Nephron progenitor cell (in vitro differentiated cells): ENCODE measurements at regions not wholly inside any gene's neighbourhood (a gene's known extent, or its start where the extent isn't known, plus 50 kb on each side); places are given as distances from the start of the nearest gene placed in this dataset.
"Not testable (repeated sequence)": the region's sequence is repeated elsewhere in the genome, so short reads cannot be mapped to it uniquely, and the experiment has no call there.

Experiments used
- DNase-seq: peaks from one replicate; pipeline ENCODE4 v3.0.0; 2021
- H3K27ac Mint-ChIP-seq: 2 replicates; pipeline ENCODE4 v1.8.0; 2021; ENCODE audit warnings: mild to moderate bottlenecking, moderate library complexity, mixed read lengths
- H3K27me3 Mint-ChIP-seq: 2 replicates; pipeline ENCODE4 v1.8.0; 2021; ENCODE audit warnings: mild to moderate bottlenecking, low read depth, mixed read lengths; ENCODE audit not compliant: poor library complexity
- H3K36me3 Mint-ChIP-seq: 2 replicates; pipeline ENCODE4 v1.8.0; 2021; ENCODE audit warnings: low read depth, mixed read lengths
- H3K4me1 Mint-ChIP-seq: 2 replicates; pipeline ENCODE4 v1.8.0; 2021; ENCODE audit warnings: mixed read lengths
- H3K4me3 Mint-ChIP-seq: 2 replicates; pipeline ENCODE4 v1.8.0; 2021; ENCODE audit warnings: mild to moderate bottlenecking, moderate library complexity, mixed read lengths
- H3K9me3 Mint-ChIP-seq: 2 replicates; pipeline ENCODE4 v1.8.0; 2021; ENCODE audit warnings: mild to moderate bottlenecking, moderate library complexity, mixed read lengths
- TF ChIP-seq, protein P1 (sequence below): fragments of 200-600 bp; sonication (generic); IDR thresholded peaks from 2 replicates; pipeline ENCODE4 v1.5.0; 2021; ENCODE audit warnings: antibody characterized with exemption

DNA sequence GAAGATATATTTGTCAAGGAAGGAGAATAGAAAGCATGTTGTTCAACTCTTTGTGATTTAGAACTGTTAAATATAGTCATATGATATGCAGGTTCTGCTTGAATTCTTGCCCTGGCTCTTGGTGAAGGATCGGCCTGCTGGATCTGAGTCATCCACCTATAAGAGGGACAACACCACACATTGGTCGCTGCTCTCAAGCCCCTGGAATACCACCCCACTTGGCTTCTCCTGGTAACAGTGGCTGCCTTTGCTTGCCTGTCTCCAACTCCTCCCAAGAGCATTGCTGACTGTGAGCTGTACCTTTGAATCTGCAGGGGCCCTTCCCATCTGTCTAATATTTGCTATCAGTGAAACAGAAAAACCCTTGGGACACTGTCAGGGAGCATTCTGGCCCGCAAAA, 78.9 kb upstream of the DGKG start:
- H3K4me3 Mint-ChIP-seq = no peak overlapping the region
- peaks cover 6% of the 10 kb centered on the region for H3K27me3 Mint-ChIP-seq
- no peaks in the 10 kb centered on the region for H3K36me3 Mint-ChIP-seq
- DNase-seq = no peak
- TF ChIP-seq, protein P1, sequence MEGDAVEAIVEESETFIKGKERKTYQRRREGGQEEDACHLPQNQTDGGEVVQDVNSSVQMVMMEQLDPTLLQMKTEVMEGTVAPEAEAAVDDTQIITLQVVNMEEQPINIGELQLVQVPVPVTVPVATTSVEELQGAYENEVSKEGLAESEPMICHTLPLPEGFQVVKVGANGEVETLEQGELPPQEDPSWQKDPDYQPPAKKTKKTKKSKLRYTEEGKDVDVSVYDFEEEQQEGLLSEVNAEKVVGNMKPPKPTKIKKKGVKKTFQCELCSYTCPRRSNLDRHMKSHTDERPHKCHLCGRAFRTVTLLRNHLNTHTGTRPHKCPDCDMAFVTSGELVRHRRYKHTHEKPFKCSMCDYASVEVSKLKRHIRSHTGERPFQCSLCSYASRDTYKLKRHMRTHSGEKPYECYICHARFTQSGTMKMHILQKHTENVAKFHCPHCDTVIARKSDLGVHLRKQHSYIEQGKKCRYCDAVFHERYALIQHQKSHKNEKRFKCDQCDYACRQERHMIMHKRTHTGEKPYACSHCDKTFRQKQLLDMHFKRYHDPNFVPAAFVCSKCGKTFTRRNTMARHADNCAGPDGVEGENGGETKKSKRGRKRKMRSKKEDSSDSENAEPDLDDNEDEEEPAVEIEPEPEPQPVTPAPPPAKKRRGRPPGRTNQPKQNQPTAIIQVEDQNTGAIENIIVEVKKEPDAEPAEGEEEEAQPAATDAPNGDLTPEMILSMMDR = no peak
- H3K27ac Mint-ChIP-seq = no peak overlapping the region
- H3K4me1 Mint-ChIP-seq = peaks cover 5% of the 10 kb centered on the region
- H3K9me3 Mint-ChIP-seq = peaks cover 5% of the 10 kb centered on the region

DNA sequence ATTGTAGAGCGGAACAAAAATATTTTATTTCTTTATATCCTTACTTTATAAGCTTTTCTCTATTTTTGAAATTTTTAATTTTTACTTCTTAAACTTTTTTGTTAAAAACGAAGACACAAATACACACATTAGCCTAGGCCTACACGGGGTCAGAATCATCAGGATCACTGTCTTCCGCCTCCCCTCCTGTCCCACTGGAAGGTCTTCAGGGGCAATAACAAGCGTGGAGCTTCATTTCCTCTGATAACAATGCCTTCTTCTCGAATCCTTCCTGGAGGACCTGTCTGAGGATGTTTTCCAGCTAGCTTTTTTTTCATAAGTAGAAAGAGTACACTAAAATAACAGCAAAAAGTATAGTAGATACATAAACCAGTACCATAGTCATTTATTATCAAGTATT, 77.7 kb upstream of the DGKG start:
- no peaks in the 10 kb centered on the region for H3K36me3 Mint-ChIP-seq
- no peaks in the 10 kb centered on the region for H3K4me1 Mint-ChIP-seq
- H3K4me3 Mint-ChIP-seq = no peak overlapping the region
- TF ChIP-seq, protein P1 = no peak
- peaks cover 5% of the 10 kb centered on the region for H3K9me3 Mint-ChIP-seq
- H3K27me3 Mint-ChIP-seq = peaks cover 6% of the 10 kb centered on the region
- no peak overlapping the region for H3K27ac Mint-ChIP-seq
- DNase-seq = no peak

DNA sequence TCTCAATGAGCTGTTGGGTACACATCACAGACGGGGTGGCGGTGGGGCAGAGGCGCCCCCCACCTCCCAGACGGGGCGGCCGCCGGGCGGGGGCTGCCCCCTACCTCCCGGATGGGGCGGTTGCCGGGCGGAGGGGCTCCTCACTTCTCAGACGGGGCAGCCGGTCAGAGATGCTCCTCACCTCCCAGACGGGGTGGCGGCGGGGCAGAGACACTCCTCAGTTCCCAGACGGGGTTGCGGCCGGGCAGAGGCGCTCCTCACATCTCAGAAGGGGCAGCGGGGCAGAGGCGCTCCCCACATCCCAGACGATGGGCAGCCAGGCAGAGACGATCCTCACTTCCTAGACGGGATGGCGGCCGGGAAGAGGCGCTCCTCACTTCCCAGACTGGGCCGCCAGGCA, 73.3 kb upstream of the DGKG start:
- peaks cover 11% of the 10 kb centered on the region for H3K9me3 Mint-ChIP-seq
- H3K36me3 Mint-ChIP-seq, H3K27me3 Mint-ChIP-seq, H3K4me1 Mint-ChIP-seq, H3K27ac Mint-ChIP-seq, DNase-seq, H3K4me3 Mint-ChIP-seq: not testable (repeated sequence)

DNA sequence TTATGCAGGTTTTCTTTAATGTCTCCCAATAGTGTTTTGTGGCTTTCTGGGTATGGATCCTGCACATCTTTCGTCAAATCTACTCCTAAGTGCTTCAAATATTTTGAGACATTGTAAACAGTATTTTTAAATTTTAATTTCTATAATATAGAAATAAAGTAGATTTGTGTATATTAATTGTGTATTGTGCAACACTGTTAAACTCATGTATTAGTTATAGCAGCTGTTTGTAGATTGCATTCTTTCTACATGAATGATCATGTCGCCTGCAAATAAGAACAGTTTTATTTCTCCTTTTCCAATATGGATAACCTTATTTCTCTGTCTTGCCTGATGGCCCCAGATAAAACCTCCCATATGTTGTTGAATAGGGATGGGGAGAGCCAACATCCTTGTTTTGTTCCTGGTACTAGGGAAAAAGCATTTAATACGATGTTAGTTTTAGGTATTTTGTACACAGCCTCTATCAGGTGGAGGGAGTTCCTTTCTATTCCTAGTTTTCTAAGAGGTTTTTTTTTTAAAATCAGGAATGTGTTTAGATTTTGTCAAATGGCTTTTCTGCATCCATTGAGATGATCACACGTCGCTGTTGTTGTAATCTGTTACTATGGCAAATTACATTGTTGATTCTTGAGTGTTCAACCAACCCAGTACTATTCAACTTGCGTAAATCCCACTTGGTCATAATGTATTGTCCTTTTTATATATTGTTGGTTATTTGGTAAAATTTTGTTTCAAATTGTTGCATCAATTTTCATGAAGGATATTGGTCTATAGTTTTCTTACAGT, 71.1 kb upstream of the DGKG start:
- Mint-ChIP-seq H3K9me3 (peaks cover 11% of the 10 kb centered on the region), H3K27me3 (peaks cover 7% of the 10 kb centered on the region), H3K4me3 (no peak overlapping the region), H3K27ac (no peak overlapping the region), H3K4me1 (peaks cover 9% of the 10 kb centered on the region), H3K36me3 (no peaks in the 10 kb centered on the region)
- no peak for DNase-seq
- TF ChIP-seq, protein P1 = no peak

DNA sequence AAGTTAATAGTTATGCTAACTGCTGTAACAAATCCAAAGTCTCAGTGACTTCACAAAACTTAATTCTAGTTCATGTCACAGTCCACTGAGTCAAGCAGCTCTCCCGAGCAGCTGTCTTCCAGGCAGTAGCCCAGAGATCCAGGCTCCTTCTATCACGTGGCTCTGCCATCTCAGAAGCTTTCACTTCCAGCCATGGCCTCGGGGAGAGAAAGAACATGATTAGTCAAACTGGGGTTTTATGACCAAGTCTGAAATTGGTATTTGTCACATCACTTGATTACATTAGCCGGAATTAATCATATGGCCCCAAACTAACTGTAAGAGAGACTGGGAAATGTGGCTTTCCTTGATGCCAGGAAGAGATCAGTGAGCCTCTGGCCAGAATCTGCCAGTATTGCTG, 70.2 kb upstream of the DGKG start:
- Mint-ChIP-seq H3K27ac (no peak overlapping the region), H3K36me3 (no peaks in the 10 kb centered on the region), H3K4me1 (peaks cover 18% of the 10 kb centered on the region), H3K9me3 (peaks cover 11% of the 10 kb centered on the region), H3K4me3 (no peak overlapping the region), H3K27me3 (peaks cover 7% of the 10 kb centered on the region)
- TF ChIP-seq, protein P1 = no peak
- no peak for DNase-seq

DNA sequence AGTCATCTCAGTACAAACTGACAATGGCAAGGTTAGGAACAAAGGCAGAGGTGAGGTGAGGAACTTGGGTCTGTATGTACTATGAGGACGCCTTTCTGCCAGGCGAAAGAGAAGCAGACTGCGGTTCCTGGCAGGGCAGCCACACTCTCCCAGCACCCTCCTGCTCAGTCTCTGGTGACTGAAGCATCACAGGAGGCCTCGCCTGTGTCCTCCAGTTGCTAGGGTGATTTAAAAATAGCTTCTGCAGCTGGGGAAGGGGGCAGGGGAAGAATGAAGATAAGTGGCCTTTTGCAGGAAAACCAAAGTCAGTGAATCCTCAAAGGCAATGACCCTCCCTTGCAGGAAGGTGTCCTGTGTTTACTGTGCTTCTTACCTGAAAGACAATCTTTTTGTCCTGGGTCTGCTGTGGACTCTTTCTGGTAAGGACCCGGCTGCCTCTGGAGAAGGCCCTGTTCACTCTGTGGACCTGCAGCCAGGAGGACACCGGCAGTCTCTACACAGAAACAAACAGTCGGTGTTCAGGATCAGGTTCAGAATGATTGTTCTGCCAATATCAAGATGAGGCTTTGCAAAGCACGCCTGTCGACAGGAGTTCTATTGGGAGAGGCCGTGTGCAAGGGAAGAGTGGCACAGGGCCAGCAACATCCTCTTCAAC, 65.7 kb upstream of the DGKG start:
- DNase-seq = no peak
- Mint-ChIP-seq H3K36me3 (no peaks in the 10 kb centered on the region), H3K4me3 (no peak overlapping the region), H3K9me3 (no peaks in the 10 kb centered on the region), H3K4me1 (peaks cover 51% of the 10 kb centered on the region), H3K27ac (no peak overlapping the region), H3K27me3 (peaks cover 14% of the 10 kb centered on the region)
- TF ChIP-seq, protein P1 = no peak
